CD14-positive monocyte (primary cell): ENCODE measurements at regions not wholly inside any gene's neighbourhood (a gene's known extent, or its start where the extent isn't known, plus 50 kb on each side); places are given as distances from the start of the nearest gene placed in this dataset.
"Not testable (repeated sequence)": the region's sequence is repeated elsewhere in the genome, so short reads cannot be mapped to it uniquely, and the experiment has no call there.

Experiments used
- DNase-seq, 3 donors: peaks; one replicate each; pipeline ENCODE4 v3.0.0-alpha.2; 2011 to 2022
- H2AFZ ChIP-seq: 2 replicates; pipeline ENCODE4 v1.6.0; 2012; ENCODE audit warnings: mild to moderate bottlenecking, low read depth, low read length, inconsistent platforms; ENCODE audit not compliant: insufficient read depth, poor library complexity, severe bottlenecking
- H3K27ac ChIP-seq, 2 donors: 1 replicate in 1 of 2; 2 replicates in 1 of 2; pipeline ENCODE4 v1.5.1; 2012 to 2013; ENCODE audit warnings: low read length in 2 of 2, control low read depth in 1 of 2, inconsistent platforms in 1 of 2, low read depth in 1 of 2, mild to moderate bottlenecking in 1 of 2
- H3K27me3 ChIP-seq, 2 donors: one replicate each; pipeline versions ENCODE4 v1.6.0 to v1.6.1; 2011 to 2013; ENCODE audit warnings: low read length in 2 of 2; ENCODE audit not compliant: control insufficient read depth in 2 of 2, insufficient read depth in 2 of 2
- H3K36me3 ChIP-seq, 2 donors: replicated peaks in 1 of 2; 1 replicate in 1 of 2; 2 replicates in 1 of 2; pipeline versions ENCODE4 v1.5.1 to v1.6.1; 2012 to 2013; ENCODE audit warnings: low read length in 2 of 2, control low read depth in 1 of 2, inconsistent platforms in 1 of 2, mild to moderate bottlenecking in 1 of 2; ENCODE audit not compliant: insufficient read depth in 2 of 2, control insufficient read depth in 1 of 2
- H3K4me1 ChIP-seq, 2 donors: 1 replicate in 1 of 2; 2 replicates in 1 of 2; pipeline versions ENCODE4 v1.5.1 to v1.6.1; 2012 to 2013; ENCODE audit warnings: low read length in 2 of 2, control low read depth in 1 of 2, inconsistent platforms in 1 of 2, mild to moderate bottlenecking in 1 of 2, moderate library complexity in 1 of 2; ENCODE audit not compliant: insufficient read depth in 2 of 2, control insufficient read depth in 1 of 2
- H3K4me2 ChIP-seq: replicated peaks from 2 replicates; pipeline ENCODE3; 2012; ENCODE audit warnings: low read length, moderate library complexity, mild to moderate bottlenecking; ENCODE audit not compliant: poor library complexity, severe bottlenecking; ENCODE audit errors: extremely low read depth
- H3K4me3 ChIP-seq, 3 experiments: fragments of 200-600 bp in 1 of 3; sonication (generic) in 1 of 3; replicated peaks in 1 of 3; 1 replicate in 2 of 3; 2 replicates in 1 of 3; pipeline ENCODE4 v1.5.1; 2011 to 2013; ENCODE audit warnings: low read length in 3 of 3, mild to moderate bottlenecking in 3 of 3, control low read depth in 2 of 3, low read depth in 2 of 3, inconsistent platforms in 1 of 3, moderate library complexity in 1 of 3
- H3K79me2 ChIP-seq: 2 replicates; pipeline ENCODE4 v1.6.0; 2012; ENCODE audit warnings: mild to moderate bottlenecking, control low read depth, inconsistent platforms, low read length, moderate library complexity; ENCODE audit not compliant: insufficient read depth
- H3K9ac ChIP-seq: 2 replicates; pipeline ENCODE4 v1.6.0; 2017; ENCODE audit warnings: low read length, mild to moderate bottlenecking; ENCODE audit not compliant: insufficient read depth, poor library complexity, severe bottlenecking
- H3K9me3 ChIP-seq, 2 donors: replicated peaks in 1 of 2; 1 replicate in 1 of 2; 2 replicates in 1 of 2; pipeline versions ENCODE4 v1.5.1 to v1.6.1; 2012 to 2013; ENCODE audit warnings: low read length in 2 of 2, control low read depth in 1 of 2; ENCODE audit not compliant: control insufficient read depth in 1 of 2, insufficient read depth in 1 of 2
- H4K20me1 ChIP-seq: 2 replicates; pipeline ENCODE4 v1.6.0; 2012; ENCODE audit warnings: mild to moderate bottlenecking, low read length, control low read depth, moderate library complexity; ENCODE audit not compliant: insufficient read depth
- H3K27ac Mint-ChIP-seq, 7 donors: one replicate each; pipeline ENCODE4 v1.8.0; 2020; ENCODE audit warnings: mild to moderate bottlenecking in 7 of 7, mixed read lengths in 7 of 7, moderate library complexity in 6 of 7, inconsistent platforms in 2 of 7
- H3K27me3 Mint-ChIP-seq, 3 donors: one replicate each; pipeline ENCODE4 v1.8.0; 2021 to 2022; ENCODE audit warnings: low read depth in 3 of 3, mild to moderate bottlenecking in 3 of 3, mixed read lengths in 3 of 3, moderate library complexity in 3 of 3, inconsistent platforms in 1 of 3
- H3K36me3 Mint-ChIP-seq, 2 donors: one replicate each; pipeline ENCODE4 v1.8.0; 2020; ENCODE audit warnings: mixed read lengths in 2 of 2, inconsistent platforms in 1 of 2, mild to moderate bottlenecking in 1 of 2
- H3K4me1 Mint-ChIP-seq: one replicate; pipeline ENCODE4 v1.8.0; 2020; ENCODE audit warnings: mild to moderate bottlenecking, mixed read lengths
- H3K4me3 Mint-ChIP-seq, 2 donors: one replicate each; pipeline ENCODE4 v1.8.0; 2020; ENCODE audit warnings: mild to moderate bottlenecking in 2 of 2, mixed read lengths in 2 of 2, moderate library complexity in 1 of 2
- H3K9me3 Mint-ChIP-seq, 7 donors: one replicate each; pipeline ENCODE4 v1.8.0; 2020 to 2022; ENCODE audit warnings: mixed read lengths in 7 of 7, mild to moderate bottlenecking in 6 of 7, moderate library complexity in 6 of 7, inconsistent platforms in 2 of 7
- whole genome bisulfite sequencing: methylation state at CpG from one replicate; pipeline ENCODE4 v1.1.5; 2013; ENCODE audit warnings: missing lambda C conversion rate; ENCODE audit not compliant: insufficient coverage; 5-methylcytosine and 5-hydroxymethylcytosine counted together
- intact Hi-C, 2 donors: fragments of 100-400 bp; cut with micrococcal nuclease; formaldehyde crosslinking; loops; one replicate each; pipeline versions ENCODE4 v1.15.0 to v1.15.1; 2023
- TF ChIP-seq, protein P1 (sequence below): fragments of 200-600 bp; IDR thresholded peaks from one replicate; pipeline ENCODE4 v1.8.0; 2022; ENCODE audit warnings: antibody characterized with exemption, mild to moderate bottlenecking

DNA sequence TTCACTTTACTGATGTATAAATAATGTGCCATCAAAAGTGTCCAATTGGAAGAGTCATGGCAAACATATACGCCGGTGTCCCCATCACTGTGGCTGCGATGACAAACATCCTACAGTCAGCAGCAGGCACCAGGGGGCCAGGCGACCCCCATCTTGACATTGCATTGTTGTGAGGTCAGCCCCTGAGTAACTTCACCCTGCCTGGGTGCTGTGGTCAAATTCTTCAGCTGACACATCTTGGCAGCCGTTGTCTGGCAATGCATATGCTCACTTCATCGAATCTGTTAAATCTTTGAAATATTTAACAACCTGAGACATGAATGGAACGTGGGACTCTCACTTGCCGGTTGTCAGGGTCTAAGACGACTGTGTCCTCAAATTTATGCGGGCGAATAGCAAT is 430.9 kb downstream of the BRD1 start:
- TF ChIP-seq, protein P1, sequence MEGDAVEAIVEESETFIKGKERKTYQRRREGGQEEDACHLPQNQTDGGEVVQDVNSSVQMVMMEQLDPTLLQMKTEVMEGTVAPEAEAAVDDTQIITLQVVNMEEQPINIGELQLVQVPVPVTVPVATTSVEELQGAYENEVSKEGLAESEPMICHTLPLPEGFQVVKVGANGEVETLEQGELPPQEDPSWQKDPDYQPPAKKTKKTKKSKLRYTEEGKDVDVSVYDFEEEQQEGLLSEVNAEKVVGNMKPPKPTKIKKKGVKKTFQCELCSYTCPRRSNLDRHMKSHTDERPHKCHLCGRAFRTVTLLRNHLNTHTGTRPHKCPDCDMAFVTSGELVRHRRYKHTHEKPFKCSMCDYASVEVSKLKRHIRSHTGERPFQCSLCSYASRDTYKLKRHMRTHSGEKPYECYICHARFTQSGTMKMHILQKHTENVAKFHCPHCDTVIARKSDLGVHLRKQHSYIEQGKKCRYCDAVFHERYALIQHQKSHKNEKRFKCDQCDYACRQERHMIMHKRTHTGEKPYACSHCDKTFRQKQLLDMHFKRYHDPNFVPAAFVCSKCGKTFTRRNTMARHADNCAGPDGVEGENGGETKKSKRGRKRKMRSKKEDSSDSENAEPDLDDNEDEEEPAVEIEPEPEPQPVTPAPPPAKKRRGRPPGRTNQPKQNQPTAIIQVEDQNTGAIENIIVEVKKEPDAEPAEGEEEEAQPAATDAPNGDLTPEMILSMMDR: no peak
- Histone ChIP-seq H3K9ac (no peak overlapping the region), H3K4me3 (no peak overlapping the region), H3K9me3 (peaks cover 0 to 23% of the 10 kb centered on the region in 2 donors), H2AFZ (no peak overlapping the region), H3K4me1 (no peaks in the 10 kb centered on the region), H3K27ac (no peak overlapping the region), H3K4me2 (no peak overlapping the region), H4K20me1 (no peaks in the 10 kb centered on the region), H3K27me3 (no peaks in the 10 kb centered on the region), H3K36me3 (no peaks in the 10 kb centered on the region), H3K79me2 (no peaks in the 10 kb centered on the region)
- Mint-ChIP-seq H3K4me3 (no peak overlapping the region), H3K4me1 (no peaks in the 10 kb centered on the region), H3K27me3 (peaks cover under 1 to 6% (median 2%) of the 10 kb centered on the region in 3 donors), H3K36me3 (no peaks in the 10 kb centered on the region), H3K27ac (no peak overlapping the region), H3K9me3 (peaks cover 9 to 18% (median 15%) of the 10 kb centered on the region in 7 donors)
- intact Hi-C loops: no loop called here
- 92% methylated on average over 11 of the region's 11 CpGs for WGBS
- no peak for DNase-seq

DNA sequence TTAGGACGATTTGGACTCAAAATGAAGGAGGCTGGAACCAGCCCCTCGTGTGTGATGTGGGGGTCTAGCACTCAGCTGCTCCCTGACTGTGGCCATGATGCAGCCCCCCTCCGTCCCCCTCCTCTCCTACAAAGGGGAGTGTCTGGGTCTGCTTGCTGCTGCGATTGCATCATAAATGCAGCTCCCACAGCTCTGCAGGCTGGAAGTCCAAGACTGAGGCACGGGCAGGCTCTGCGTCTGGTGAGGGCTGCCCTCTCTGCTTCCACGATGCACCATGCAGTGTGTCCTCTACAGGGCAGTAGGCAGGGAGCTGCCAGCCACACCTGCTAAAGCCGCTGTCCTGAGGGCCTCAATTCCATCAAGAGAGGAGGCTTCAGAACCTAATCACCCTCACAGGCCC is 432.1 kb downstream of the BRD1 start:
- Histone ChIP-seq H3K9me3 (peaks cover 0 to 23% of the 10 kb centered on the region in 2 donors), H4K20me1 (no peaks in the 10 kb centered on the region), H3K27me3 (no peaks in the 10 kb centered on the region), H3K4me1 (no peaks in the 10 kb centered on the region), H3K36me3 (no peaks in the 10 kb centered on the region), H3K4me3 (no peak overlapping the region), H3K27ac (no peak overlapping the region), H3K9ac (no peak overlapping the region), H3K79me2 (no peaks in the 10 kb centered on the region), H3K4me2 (no peak overlapping the region), H2AFZ (no peak overlapping the region)
- no peak for DNase-seq
- H3K36me3 Mint-ChIP-seq: no peaks in the 10 kb centered on the region
- peaks cover 9 to 18% (median 15%) of the 10 kb centered on the region in 7 donors for H3K9me3 Mint-ChIP-seq
- no peaks in the 10 kb centered on the region for H3K4me1 Mint-ChIP-seq
- no peak overlapping the region for H3K27ac Mint-ChIP-seq
- intact Hi-C loops: no loop called here
- H3K4me3 Mint-ChIP-seq: no peak overlapping the region
- WGBS: 92% methylated on average over 5 of the region's 8 CpGs
- TF ChIP-seq, protein P1: no peak
- H3K27me3 Mint-ChIP-seq: peaks cover 3 to 7% (median 6%) of the 10 kb centered on the region in 3 donors

DNA sequence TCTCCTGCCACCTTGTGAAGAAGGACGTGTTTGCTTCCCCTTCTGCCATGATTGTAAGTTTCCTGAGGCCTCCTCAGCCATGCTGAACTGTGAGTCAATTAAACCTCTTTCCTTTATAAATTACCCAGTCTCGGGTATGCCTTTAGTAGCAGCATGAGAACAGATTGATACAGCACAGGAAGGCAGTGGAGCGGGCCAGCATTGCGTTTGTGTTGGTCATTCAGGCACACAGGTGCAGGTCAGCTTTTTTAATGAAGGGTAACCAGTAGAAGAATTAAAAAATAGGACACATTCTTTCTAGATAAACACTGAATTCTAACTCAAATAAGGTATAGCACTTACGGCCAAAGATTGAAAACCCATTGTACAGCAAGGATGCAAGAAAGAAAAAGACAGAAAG is 432.6 kb downstream of the BRD1 start:
- peaks cover 4 to 11% (median 6%) of the 10 kb centered on the region in 3 donors for H3K27me3 Mint-ChIP-seq
- H3K79me2 ChIP-seq, H3K9ac ChIP-seq, H3K27ac Mint-ChIP-seq, H3K27me3 ChIP-seq, H3K4me2 ChIP-seq, H3K4me3 Mint-ChIP-seq, H3K4me1 ChIP-seq, H2AFZ ChIP-seq, intact Hi-C loops, DNase-seq, H3K27ac ChIP-seq, H3K4me1 Mint-ChIP-seq, H3K4me3 ChIP-seq, H4K20me1 ChIP-seq, H3K36me3 ChIP-seq, H3K36me3 Mint-ChIP-seq: not testable (repeated sequence)
- peaks cover 0 to 23% of the 10 kb centered on the region in 2 donors for H3K9me3 ChIP-seq
- H3K9me3 Mint-ChIP-seq: peaks cover 9 to 18% (median 15%) of the 10 kb centered on the region in 7 donors
- 100% methylated on average over 3 of the region's 5 CpGs for WGBS
